OCI-LY7 (cell line): ENCODE measurements at regions not wholly inside any gene's neighbourhood (a gene's known extent, or its start where the extent isn't known, plus 50 kb on each side); places are given as distances from the start of the nearest gene placed in this dataset.

Experiments used
- CTCF ChIP-seq: fragments of 200-600 bp; sonication (generic); conservative IDR thresholded peaks from 2 replicates; pipeline ENCODE4 v1.5.1; 2014; ENCODE audit warnings: mild to moderate bottlenecking, antibody characterized with exemption, low read length, moderate library complexity, mixed read lengths
- EZH2phosphoT487 ChIP-seq: fragments of 200-600 bp; sonication (generic); IDR thresholded peaks from 2 replicates; pipeline ENCODE4 v1.6.1; 2018; ENCODE audit warnings: low read depth, borderline replicate concordance, mild to moderate bottlenecking, mixed run types, antibody characterized with exemption, low read length, moderate library complexity, mixed read lengths

- TF ChIP-seq CTCF (no peak), EZH2phosphoT487 (no peak)
Observed at GRCh38 chr10:3708852-3709251, 76.2 kb downstream of the KLF6 start.
